Gastroesophageal sphincter (tissue), 4 donors: ENCODE measurements at regions not wholly inside any gene's neighbourhood (a gene's known extent, or its start where the extent isn't known, plus 50 kb on each side); places are given as distances from the start of the nearest gene placed in this dataset.

Experiments used
- ATAC-seq: fragments of 150-250 bp; one replicate; pipeline ENCODE4 v1.9.1; 2016; ENCODE audit warnings: mild to moderate bottlenecking, moderate library complexity
- H3K27ac ChIP-seq, 4 donors: fragments of 200-600 bp; sonication (generic) in 3 of 4; 1 replicate in 3 of 4; 2 replicates in 1 of 4; pipeline ENCODE4 v1.5.1; 2016 to 2019
- H3K27me3 ChIP-seq: fragments of 200-600 bp; sonication (generic); one replicate; pipeline ENCODE4 v1.5.1; 2019
- H3K36me3 ChIP-seq, 2 donors: fragments of 200-600 bp; sonication (generic); one replicate each; pipeline ENCODE4 v1.5.1; 2019; ENCODE audit warnings: control low read depth in 1 of 2
- H3K4me1 ChIP-seq, 3 donors: fragments of 200-600 bp; sonication (generic); 1 replicate in 2 of 3; 2 replicates in 1 of 3; pipeline ENCODE4 v1.5.1; 2016 to 2019; ENCODE audit warnings: control low read depth in 2 of 3
- H3K4me3 ChIP-seq, 2 donors: fragments of 200-600 bp; sonication (generic); one replicate each; pipeline ENCODE4 v1.5.1; 2019; ENCODE audit warnings: mild to moderate bottlenecking in 1 of 2, moderate library complexity in 1 of 2
- H3K9me3 ChIP-seq, 3 donors: fragments of 200-600 bp; sonication (generic); one replicate each; pipeline ENCODE4 v1.5.1; 2017 to 2019; ENCODE audit warnings: control low read depth in 2 of 3
- CTCF ChIP-seq, 4 experiments: fragments of 200-600 bp in 2 of 4; fragments of 450-650 bp in 2 of 4; sonication (generic) in 1 of 4; IDR thresholded peaks; one replicate each; pipeline ENCODE4 v1.5.1; 2017 to 2019; ENCODE audit warnings: antibody characterized with exemption in 4 of 4, mild to moderate bottlenecking in 2 of 4, moderate library complexity in 2 of 4
- EP300 ChIP-seq: sonication (generic); formaldehyde crosslinking; IDR thresholded peaks from one replicate; pipeline ENCODE4 v1.6.1; 2017; ENCODE audit warnings: antibody characterized with exemption, mild to moderate bottlenecking
- POLR2A ChIP-seq, 2 donors: fragments of 450-650 bp; IDR thresholded peaks; one replicate each; pipeline ENCODE4 v1.6.1; 2017; ENCODE audit warnings: antibody characterized with exemption in 2 of 2, mild to moderate bottlenecking in 2 of 2, moderate library complexity in 1 of 2
- POLR2AphosphoS5 ChIP-seq: sonication (generic); formaldehyde crosslinking; IDR thresholded peaks from one replicate; pipeline ENCODE4 v1.6.1; 2017; ENCODE audit warnings: antibody characterized with exemption
- WGBS, 2 donors: methylation state at CpG; one replicate each; pipeline ENCODE4 v1.1.5; 2018; ENCODE audit warnings: low coverage in 1 of 2; 5-methylcytosine and 5-hydroxymethylcytosine counted together

- WGBS, 2 donors, result 56 to 83% methylated on average over 2 to 3 of the region's 3 CpGs
- Histone ChIP-seq H3K4me3 (no peak overlapping the region), H3K27ac (peak overlapping the region in 1 of 4 donors; percentile 83), H3K4me1 (peaks cover 6 to 98% (median 45%) of the 10 kb centered on the region in 3 donors), H3K27me3 (no peaks in the 10 kb centered on the region), H3K36me3 (no peaks in the 10 kb centered on the region), H3K9me3 (no peaks in the 10 kb centered on the region)
- peak; percentile 30 for TF ChIP-seq POLR2AphosphoS5
- no peak for TF ChIP-seq EP300
- TF ChIP-seq CTCF (IDR thresholded peaks at IDR 0.05), result no peak
- no peak for TF ChIP-seq POLR2A (IDR thresholded peaks at IDR 0.05)
- ATAC-seq, result no peak
Measured at GRCh38 chr12:123046431-123046830, 66.0 kb downstream of the ARL6IP4 start.

- Histone ChIP-seq H3K4me1 (peaks cover 0 to 96% (median 43%) of the 10 kb centered on the region in 3 donors), H3K36me3 (no peaks in the 10 kb centered on the region), H3K4me3 (no peak overlapping the region), H3K27me3 (no peaks in the 10 kb centered on the region), H3K27ac (peak overlapping the region in 1 of 4 donors; percentile 83), H3K9me3 (no peaks in the 10 kb centered on the region)
- ATAC-seq, result no peak
- TF ChIP-seq POLR2AphosphoS5, result no peak
- no peak for TF ChIP-seq EP300
- no peak for TF ChIP-seq POLR2A (IDR thresholded peaks at IDR 0.05)
- TF ChIP-seq CTCF (IDR thresholded peaks at IDR 0.05), result no peak
- no CpG with 5 or more reads among the region's 7 CpGs for WGBS, 2 donors
Measured at GRCh38 chr12:123045678-123046077, 65.2 kb downstream of the ARL6IP4 start.

GRCh38 chr12:123044351-123044750, 63.9 kb downstream of the ARL6IP4 start:
- peaks cover 0 to 82% (median 30%) of the 10 kb centered on the region in 3 donors for H3K4me1 ChIP-seq
- H3K9me3 ChIP-seq, result no peaks in the 10 kb centered on the region
- H3K27me3 ChIP-seq, result no peaks in the 10 kb centered on the region
- TF ChIP-seq POLR2AphosphoS5, result no peak
- no peak for TF ChIP-seq POLR2A (IDR thresholded peaks at IDR 0.05)
- TF ChIP-seq CTCF (IDR thresholded peaks at IDR 0.05), result no peak
- no peak for TF ChIP-seq EP300
- no peak for ATAC-seq
- no peak overlapping the region for H3K4me3 ChIP-seq
- H3K36me3 ChIP-seq, result no peaks in the 10 kb centered on the region
- no CpG with 5 or more reads among the region's 1 CpG for WGBS, 2 donors
- H3K27ac ChIP-seq, result peak overlapping the region; percentile 19 to 83 (median 72)

GRCh38 chr12:123043536-123044001, 63.1 kb downstream of the ARL6IP4 start:
- peak; percentile 91 for ATAC-seq
- H3K27me3 ChIP-seq, result no peaks in the 10 kb centered on the region
- WGBS, 2 donors, result no CpG with 5 or more reads among the region's 7 CpGs
- H3K4me1 ChIP-seq, result peaks cover 0 to 75% (median 27%) of the 10 kb centered on the region in 3 donors
- TF ChIP-seq POLR2AphosphoS5 (peak; percentile 90), EP300 (no peak), CTCF (IDR thresholded peaks at IDR 0.05) (peak in 3 of 4 experiments; percentile 86 to 91 (median 86))
- peak overlapping the region; percentile 19 to 83 (median 72) for H3K27ac ChIP-seq
- H3K9me3 ChIP-seq, result no peaks in the 10 kb centered on the region
- H3K36me3 ChIP-seq, result no peaks in the 10 kb centered on the region
- H3K4me3 ChIP-seq, result no peak overlapping the region

GRCh38 chr12:123042833-123043232, 62.4 kb downstream of the ARL6IP4 start:
- Histone ChIP-seq H3K27ac (peak overlapping the region; percentile 69 to 83 (median 72)), H3K4me3 (no peak overlapping the region), H3K4me1 (peaks cover 0 to 69% (median 27%) of the 10 kb centered on the region in 3 donors), H3K36me3 (no peaks in the 10 kb centered on the region), H3K27me3 (no peaks in the 10 kb centered on the region), H3K9me3 (no peaks in the 10 kb centered on the region)
- TF ChIP-seq POLR2A (IDR thresholded peaks at IDR 0.05), result no peak
- TF ChIP-seq EP300, result no peak
- TF ChIP-seq CTCF (IDR thresholded peaks at IDR 0.05), result no peak
- no peak for TF ChIP-seq POLR2AphosphoS5
- ATAC-seq, result no peak
- WGBS, 2 donors, result 50% methylated on average over 1 of the region's 2 CpGs; no CpG with 5 or more reads in 1 of the 2 donors
